ENCODE measurements at regions not wholly inside any gene's neighbourhood (a gene's known extent, or its start where the extent isn't known, plus 50 kb on each side); places are given as distances from the start of the nearest gene placed in this dataset.

DNA sequence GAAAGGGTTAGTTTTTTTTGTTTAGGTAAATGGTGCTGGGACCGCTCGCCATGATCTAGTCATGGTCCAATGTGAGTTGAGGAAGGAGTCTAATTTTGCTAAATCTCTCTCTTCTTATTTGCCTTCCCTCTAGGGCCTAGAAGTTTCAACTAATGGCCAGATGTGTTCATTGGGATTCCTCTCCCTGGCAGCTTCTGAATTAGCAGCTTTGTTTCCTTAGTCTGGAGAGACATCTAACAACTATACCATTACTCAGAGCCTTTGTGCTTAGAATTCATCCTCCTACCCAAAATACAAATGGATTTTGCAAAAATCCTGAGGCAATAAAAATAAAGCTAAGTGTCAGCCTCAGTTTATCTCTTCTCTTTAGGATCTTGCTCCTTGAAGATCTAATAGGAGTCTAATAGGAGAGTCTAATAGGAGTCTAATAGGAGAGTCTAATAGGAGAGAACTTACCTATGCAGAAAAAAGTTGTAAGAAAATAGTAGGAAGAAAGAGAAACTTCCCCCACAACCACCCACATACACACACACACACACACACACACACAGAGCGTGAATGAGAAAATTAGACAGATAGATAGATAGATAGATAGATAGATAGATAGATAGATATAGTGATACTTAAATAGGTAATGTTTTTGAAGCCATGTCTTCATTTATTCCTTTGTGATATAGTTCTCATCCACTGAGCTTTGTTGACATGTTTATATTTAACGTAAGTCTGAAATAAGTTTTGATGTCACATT is 980.5 kb upstream of the CNTN5 start:
- TF ChIP-seq, protein P1, sequence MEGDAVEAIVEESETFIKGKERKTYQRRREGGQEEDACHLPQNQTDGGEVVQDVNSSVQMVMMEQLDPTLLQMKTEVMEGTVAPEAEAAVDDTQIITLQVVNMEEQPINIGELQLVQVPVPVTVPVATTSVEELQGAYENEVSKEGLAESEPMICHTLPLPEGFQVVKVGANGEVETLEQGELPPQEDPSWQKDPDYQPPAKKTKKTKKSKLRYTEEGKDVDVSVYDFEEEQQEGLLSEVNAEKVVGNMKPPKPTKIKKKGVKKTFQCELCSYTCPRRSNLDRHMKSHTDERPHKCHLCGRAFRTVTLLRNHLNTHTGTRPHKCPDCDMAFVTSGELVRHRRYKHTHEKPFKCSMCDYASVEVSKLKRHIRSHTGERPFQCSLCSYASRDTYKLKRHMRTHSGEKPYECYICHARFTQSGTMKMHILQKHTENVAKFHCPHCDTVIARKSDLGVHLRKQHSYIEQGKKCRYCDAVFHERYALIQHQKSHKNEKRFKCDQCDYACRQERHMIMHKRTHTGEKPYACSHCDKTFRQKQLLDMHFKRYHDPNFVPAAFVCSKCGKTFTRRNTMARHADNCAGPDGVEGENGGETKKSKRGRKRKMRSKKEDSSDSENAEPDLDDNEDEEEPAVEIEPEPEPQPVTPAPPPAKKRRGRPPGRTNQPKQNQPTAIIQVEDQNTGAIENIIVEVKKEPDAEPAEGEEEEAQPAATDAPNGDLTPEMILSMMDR (IDR thresholded peaks at IDR 0.05; ENCODE audit: insufficient read depth, low read length, poor library complexity, severe bottlenecking): no peak
- H3K9me3 ChIP-seq (ENCODE audit: insufficient read depth, low read length): no peaks in the 10 kb centered on the region
- H3K4me2 ChIP-seq (ENCODE audit: low read depth, low read length, poor library complexity, severe bottlenecking): no peak overlapping the region
- no peaks in the 10 kb centered on the region for H3F3A ChIP-seq (ENCODE audit: insufficient read depth)
- no peaks in the 10 kb centered on the region for H3K27me3 ChIP-seq (ENCODE audit: low read length)
- no peaks in the 10 kb centered on the region for H3K79me2 ChIP-seq (ENCODE audit: insufficient read depth, low read length)
- no peaks in the 10 kb centered on the region for H4K20me1 ChIP-seq (ENCODE audit: low read depth, low read length)
- H3K9ac ChIP-seq (ENCODE audit: low read length): no peak overlapping the region
- H3K27ac ChIP-seq (ENCODE audit: low read depth, low read length): no peak overlapping the region
- no peaks in the 10 kb centered on the region for H3K9me2 ChIP-seq (replicated peaks; ENCODE audit: insufficient read depth, low read length)
- no peak overlapping the region for H3K4me3 ChIP-seq (ENCODE audit: insufficient read depth, low read length, poor library complexity, severe bottlenecking)
- no peaks in the 10 kb centered on the region; the same call in 1 of the 2 replicates for H3K36me3 ChIP-seq (ENCODE audit: low read length)
- H2AFZ ChIP-seq (ENCODE audit: low read depth, low read length, severe bottlenecking): no peak overlapping the region

- Histone ChIP-seq H3K79me2 (ENCODE audit: insufficient read depth, low read length) (no peaks in the 10 kb centered on the region), H3K4me2 (ENCODE audit: low read depth, low read length, poor library complexity, severe bottlenecking) (no peak overlapping the region), H3K9me2 (replicated peaks; ENCODE audit: insufficient read depth, low read length) (no peaks in the 10 kb centered on the region), H3K9ac (ENCODE audit: low read length) (no peak overlapping the region), H4K20me1 (ENCODE audit: low read depth, low read length) (no peaks in the 10 kb centered on the region), H3K27ac (ENCODE audit: low read depth, low read length) (no peak overlapping the region), H3K9me3 (ENCODE audit: insufficient read depth, low read length) (no peaks in the 10 kb centered on the region), H3F3A (ENCODE audit: insufficient read depth) (no peaks in the 10 kb centered on the region), H3K4me3 (ENCODE audit: insufficient read depth, low read length, poor library complexity, severe bottlenecking) (no peak overlapping the region), H2AFZ (ENCODE audit: low read depth, low read length, severe bottlenecking) (no peak overlapping the region), H3K27me3 (ENCODE audit: low read length) (no peaks in the 10 kb centered on the region), H3K36me3 (ENCODE audit: low read length) (no peaks in the 10 kb centered on the region)
- no peak for TF ChIP-seq EZH2phosphoT487 (conservative IDR thresholded peaks at IDR 0.05; ENCODE audit: low read length)
- TF ChIP-seq, protein P1 (IDR thresholded peaks at IDR 0.05; ENCODE audit: insufficient read depth, low read length, poor library complexity, severe bottlenecking): no peak
Observed at GRCh38 chr11:98047647-98048046, 973.1 kb upstream of the CNTN5 start.

GRCh38 chr11:98053851-98054250 is 966.9 kb upstream of the CNTN5 start:
- TF ChIP-seq, protein P1 (IDR thresholded peaks at IDR 0.05; ENCODE audit: insufficient read depth, low read length, poor library complexity, severe bottlenecking): no peak
- TF ChIP-seq EZH2phosphoT487 (conservative IDR thresholded peaks at IDR 0.05; ENCODE audit: low read length): no peak

More at GRCh38 chr11:98053851-98054250, 966.9 kb upstream of the CNTN5 start:
- H3K27me3 ChIP-seq (ENCODE audit: low read length): no peaks in the 10 kb centered on the region
- H4K20me1 ChIP-seq (ENCODE audit: low read depth, low read length): no peaks in the 10 kb centered on the region
- H3K4me3 ChIP-seq (ENCODE audit: insufficient read depth, low read length, poor library complexity, severe bottlenecking): no peak overlapping the region
- no peak overlapping the region for H3K9ac ChIP-seq (ENCODE audit: low read length)
- no peaks in the 10 kb centered on the region for H3K36me3 ChIP-seq (ENCODE audit: low read length)
- no peaks in the 10 kb centered on the region for H3F3A ChIP-seq (ENCODE audit: insufficient read depth)
- no peak overlapping the region for H3K4me2 ChIP-seq (ENCODE audit: low read depth, low read length, poor library complexity, severe bottlenecking)
- no peaks in the 10 kb centered on the region for H3K79me2 ChIP-seq (ENCODE audit: insufficient read depth, low read length)
- H3K27ac ChIP-seq (ENCODE audit: low read depth, low read length): no peak overlapping the region
- H2AFZ ChIP-seq (ENCODE audit: low read depth, low read length, severe bottlenecking): no peak overlapping the region
- no peaks in the 10 kb centered on the region for H3K9me2 ChIP-seq (replicated peaks; ENCODE audit: insufficient read depth, low read length)
- H3K9me3 ChIP-seq (ENCODE audit: insufficient read depth, low read length): no peaks in the 10 kb centered on the region
